UCSD-AML1 (cell line): ENCODE measurements at regions not wholly inside any gene's neighbourhood (a gene's known extent, or its start where the extent isn't known, plus 50 kb on each side); places are given as distances from the start of the nearest gene placed in this dataset.

ENCODE experiments used
- DNase-seq: peaks from one replicate; lab custom pipeline; 2025; ENCODE audit not compliant: unreplicated experiment; lab: John Stamatoyannopoulos, UW

GRCh38 chr11:11757909-11758308 lies 83.9 kb upstream of the USP47 start:
- DNase-seq = no peak

GRCh38 chr11:11756718-11757117 lies 85.1 kb upstream of the USP47 start:
- DNase-seq = no peak

DNA sequence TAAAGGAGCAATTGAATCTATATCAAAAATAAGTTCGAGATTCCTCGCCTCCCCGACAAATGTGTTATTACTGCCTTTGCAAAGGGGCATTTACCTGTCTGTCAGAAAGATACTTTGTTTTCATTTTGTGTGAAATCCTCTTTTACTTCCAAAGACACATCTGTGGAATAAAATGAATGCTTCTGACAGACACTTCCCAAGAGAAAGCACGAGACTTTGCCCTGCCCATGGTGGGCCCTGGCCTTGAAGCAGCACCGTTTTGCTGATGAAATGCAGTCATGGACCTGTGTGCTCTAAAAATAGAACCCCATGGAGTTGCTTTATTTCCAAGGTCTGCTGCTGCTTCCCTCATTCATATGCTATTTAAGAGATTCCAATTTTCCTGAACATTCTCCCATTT lies 85.9 kb upstream of the USP47 start:
- DNase-seq = no peak

GRCh38 chr11:11752679-11753078 lies 89.1 kb upstream of the USP47 start:
- no peak for DNase-seq

GRCh38 chr11:11750017-11750878 lies 91.5 kb upstream of the USP47 start:
- DNase-seq = no peak

GRCh38 chr11:11748706-11749365 lies 92.9 kb upstream of the USP47 start:
- no peak for DNase-seq

DNA sequence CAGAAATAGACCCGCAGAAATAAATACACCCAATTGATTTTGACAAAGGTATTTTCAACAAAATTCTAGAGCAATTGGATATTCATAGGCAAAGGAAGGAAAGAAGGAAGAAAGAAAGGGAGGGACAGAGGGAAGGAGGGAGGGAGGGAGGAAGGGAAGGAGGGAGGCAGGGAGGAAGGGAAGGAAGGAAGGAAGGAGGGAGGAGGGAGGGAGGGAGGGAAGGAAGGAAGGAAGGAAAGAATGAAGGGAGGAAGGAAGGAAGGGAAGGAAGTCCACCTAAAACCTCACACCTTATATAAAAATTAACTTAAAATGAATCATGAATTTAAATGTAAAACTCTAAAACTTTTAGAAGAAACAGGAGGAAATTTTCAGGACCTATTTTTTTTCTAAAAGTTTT lies 94.2 kb upstream of the USP47 start:
- DNase-seq = no peak

DNA sequence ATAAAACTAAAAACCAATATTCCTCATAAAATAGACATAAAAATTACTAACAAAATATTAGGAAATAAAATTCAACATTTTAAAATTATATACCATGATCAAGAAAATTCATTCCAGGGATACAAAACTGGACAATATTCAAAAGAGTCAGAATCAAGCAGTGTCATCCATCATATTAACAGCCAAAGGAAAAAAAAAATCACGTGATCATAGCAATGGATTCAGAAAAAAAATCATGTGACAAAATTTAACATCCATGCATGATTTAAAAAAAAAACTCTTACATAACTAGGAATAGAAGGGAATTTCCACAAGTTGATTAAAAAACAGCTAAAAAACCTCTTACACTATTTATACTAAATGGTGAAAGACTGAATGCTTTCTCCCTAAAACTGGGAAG lies 95.3 kb upstream of the USP47 start:
- DNase-seq = no peak

GRCh38 chr11:11743216-11743615 lies 98.6 kb upstream of the USP47 start:
- DNase-seq = no peak

DNA sequence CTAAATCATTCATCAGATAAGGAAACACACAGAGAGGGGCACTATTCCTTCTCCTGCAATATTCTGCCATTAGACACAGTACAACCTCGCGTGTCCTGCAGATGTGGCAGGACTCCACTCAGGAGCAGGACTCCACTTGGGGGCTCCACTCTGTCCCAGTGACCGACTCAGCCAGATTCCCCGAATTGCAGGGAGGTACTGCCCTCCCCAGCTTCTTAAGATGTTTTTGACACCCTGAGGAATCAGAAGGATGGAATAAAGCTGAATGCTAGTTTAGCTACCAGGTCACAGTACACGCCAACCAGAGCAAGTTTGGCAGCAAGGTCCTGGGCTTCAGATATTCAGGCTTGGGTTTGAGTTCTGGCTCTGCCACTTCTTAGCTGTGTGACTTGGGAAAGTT lies 99.3 kb upstream of the USP47 start:
- DNase-seq = no peak

DNA sequence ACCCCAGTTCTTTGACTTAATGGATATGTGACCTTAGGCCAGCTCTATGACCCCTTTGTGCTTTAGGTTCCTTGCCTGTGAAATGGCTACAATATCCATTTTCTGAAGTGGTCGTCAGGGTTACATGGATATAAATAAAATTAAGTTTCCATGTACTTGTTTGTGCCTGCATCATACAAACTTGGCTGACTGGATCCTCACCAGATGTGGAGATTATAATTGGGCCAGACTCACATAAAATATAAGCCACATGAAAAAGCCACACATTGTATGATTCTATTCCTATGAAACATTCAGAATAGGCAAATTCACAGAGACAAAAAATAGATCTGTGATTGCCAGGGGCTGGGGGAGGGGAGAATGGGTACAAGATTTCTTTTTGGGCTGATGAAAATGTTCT lies 100.9 kb upstream of the USP47 start:
- no peak for DNase-seq

DNA sequence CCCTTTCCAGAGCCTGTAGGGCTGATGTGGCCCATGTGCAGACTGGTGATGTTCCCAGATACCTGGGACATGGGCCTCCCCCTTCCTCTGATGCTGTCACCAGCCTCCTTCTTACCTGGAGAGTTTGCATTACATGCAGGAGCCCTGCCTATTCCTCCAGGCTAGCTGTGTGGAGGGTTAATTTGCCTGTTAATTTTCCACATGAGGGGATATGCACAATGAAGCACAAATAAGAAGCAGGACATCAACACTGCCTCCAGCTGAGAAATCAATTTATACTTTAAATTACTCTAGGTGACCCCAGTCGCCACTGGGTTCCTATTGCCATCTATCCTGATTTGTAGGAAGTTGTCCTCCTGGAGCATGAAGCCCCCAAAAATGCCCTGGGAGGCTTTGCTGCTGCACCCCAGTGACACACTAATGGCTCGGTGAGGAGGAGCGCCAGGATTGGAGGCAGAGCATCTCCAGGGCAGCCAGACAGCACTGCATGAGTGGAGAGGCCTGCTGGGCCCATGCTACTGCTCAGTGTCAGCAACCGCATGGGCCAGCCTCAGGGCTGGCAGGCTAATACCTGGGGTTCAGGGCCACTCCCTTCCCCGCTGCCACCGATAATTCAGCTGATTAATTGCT lies 101.6 kb upstream of the USP47 start:
- no peak for DNase-seq

DNA sequence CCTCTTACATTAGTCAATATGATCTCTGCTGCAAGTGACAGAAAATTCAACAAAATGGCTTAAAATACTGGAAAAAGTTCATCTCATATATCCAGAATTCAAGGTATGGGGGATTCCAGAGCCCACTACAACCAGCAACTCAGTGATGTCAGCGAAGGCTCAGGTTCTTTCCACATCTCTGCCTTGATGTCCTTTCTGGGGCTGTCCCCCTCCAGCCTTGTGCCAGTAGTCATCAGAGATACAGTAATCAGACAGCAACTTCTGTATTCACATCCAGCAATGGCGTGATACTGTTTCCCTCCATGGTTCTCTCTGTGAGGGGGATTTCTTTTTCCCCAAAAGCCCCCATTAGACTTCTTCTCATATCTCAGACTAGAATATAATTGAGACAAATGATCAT lies 103.4 kb upstream of the USP47 start:
- no peak for DNase-seq

DNA sequence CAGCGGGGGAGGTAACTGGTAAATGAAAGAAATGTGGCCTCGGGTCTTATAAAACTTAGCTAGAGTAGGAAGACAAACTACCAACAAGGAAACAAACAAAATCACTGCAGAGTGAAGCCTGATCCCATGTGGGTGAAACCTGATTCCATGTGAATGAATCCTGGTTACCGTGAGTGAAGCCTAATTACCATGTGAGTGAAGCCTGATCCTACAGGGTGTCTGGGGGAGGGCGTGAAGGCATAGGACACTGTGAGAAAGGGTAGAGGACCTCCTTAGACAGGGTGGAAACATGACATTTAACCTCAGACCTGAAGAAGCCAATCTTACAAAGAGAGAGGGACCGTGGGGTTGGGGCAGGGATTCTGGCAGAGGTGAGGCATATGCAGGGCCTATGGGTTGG lies 106.2 kb upstream of the USP47 start:
- DNase-seq = no peak

- DNase-seq = no peak
Observed at GRCh38 chr11:11733246-11733747, 108.5 kb upstream of the USP47 start.

DNA sequence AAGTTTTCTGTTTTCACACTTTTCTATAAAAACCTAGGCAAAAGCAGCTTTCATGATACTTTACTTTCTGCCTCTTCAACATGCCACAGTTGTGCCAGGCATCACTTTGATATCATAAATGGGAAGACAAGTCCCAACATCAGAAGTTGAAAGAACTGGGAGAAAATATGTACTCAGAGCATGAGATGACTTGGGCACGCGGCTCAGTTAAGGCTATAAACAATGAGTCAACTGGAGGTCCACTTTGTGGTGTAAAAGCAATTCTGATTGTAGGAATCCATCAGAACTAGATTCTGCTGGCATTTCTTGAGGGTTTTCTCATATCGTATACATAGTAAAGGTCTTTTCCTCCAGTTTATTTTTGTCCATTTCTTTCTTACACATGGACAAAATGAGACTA lies 109.7 kb upstream of the USP47 start:
- DNase-seq = no peak

- no peak for DNase-seq
Observed at GRCh38 chr11:11731311-11732083, 109.7 kb upstream of the GALNT18 start.

- no peak for DNase-seq
Observed at GRCh38 chr11:11728386-11728785, 106.6 kb upstream of the GALNT18 start.

DNA sequence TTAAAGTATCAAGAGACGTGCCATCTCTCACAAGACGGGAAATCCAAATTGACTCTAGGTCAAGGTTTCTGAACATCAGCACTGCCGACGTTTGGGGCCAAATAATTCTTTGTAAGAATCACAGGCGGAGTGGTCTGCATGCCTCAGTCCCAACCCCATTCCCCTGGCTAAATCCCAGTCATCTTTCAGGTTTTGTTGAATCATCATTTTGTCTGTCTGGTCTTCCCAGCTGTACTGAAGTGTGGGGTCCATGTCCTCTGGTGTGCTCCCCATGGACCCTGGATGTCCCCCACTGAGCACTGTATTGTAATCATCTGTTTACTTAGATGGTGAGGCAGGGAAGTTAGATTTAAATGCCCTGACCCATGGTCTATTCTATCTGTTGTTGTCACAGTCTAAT lies 103.6 kb upstream of the GALNT18 start:
- no peak for DNase-seq

GRCh38 chr11:11724994-11725393 lies 103.2 kb upstream of the GALNT18 start:
- DNase-seq = no peak

- DNase-seq = no peak
Observed at GRCh38 chr11:11722861-11723260, 101.1 kb upstream of the GALNT18 start.
